Ammon's horn (tissue), 1 donor: ENCODE measurements at regions not wholly inside any gene's neighbourhood (a gene's known extent, or its start where the extent isn't known, plus 50 kb on each side); places are given as distances from the start of the nearest gene placed in this dataset.

Source experiments
- DNase-seq: peaks from one replicate; pipeline ENCODE4 v3.0.0-alpha.2; 2016; ENCODE audit warnings: low spot score

GRCh38 chr11:111194860-111195568, 50.5 kb upstream of the POU2AF2 start:
- no peak for DNase-seq

- DNase-seq: no peak
Observed at GRCh38 chr11:111193924-111194490, 51.5 kb upstream of the POU2AF2 start.

- DNase-seq: no peak
Observed at GRCh38 chr11:111189466-111189865, 56.1 kb upstream of the POU2AF2 start.

DNA sequence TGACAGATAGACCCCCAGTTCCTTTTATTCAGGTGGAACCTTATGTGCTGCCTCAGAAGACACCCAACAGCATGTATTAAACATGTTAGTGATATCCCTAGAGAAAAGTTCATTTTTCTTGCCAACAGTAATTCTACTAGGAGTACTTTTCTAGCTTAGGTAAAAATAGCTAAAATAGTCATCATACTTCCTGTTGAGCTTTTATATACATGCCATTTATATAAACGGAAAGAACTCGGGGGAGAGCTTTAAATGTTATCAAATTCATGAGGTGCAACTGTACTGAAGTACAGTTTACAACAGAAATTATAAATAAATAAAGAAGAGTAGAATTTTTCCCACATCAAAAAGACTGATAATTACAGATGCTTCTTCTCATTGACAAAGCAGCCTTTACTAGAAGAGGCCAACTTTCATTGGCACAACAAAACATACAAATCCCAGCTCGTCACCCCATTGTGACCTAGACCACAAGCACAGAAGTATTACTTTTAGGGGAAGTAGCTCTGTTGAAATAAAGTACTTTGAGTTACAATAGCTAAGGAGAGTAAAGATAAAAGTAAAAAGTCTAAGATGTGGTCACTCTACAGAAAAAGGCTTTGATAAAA, 59.1 kb upstream of the POU2AF2 start:
- no peak for DNase-seq

- DNase-seq: no peak
Observed at GRCh38 chr11:111185266-111185665, 60.3 kb upstream of the POU2AF2 start.

GRCh38 chr11:111183706-111184105, 61.8 kb upstream of the POU2AF2 start:
- DNase-seq: no peak

GRCh38 chr11:111179184-111179910, 66.2 kb upstream of the POU2AF2 start:
- no peak for DNase-seq

DNA sequence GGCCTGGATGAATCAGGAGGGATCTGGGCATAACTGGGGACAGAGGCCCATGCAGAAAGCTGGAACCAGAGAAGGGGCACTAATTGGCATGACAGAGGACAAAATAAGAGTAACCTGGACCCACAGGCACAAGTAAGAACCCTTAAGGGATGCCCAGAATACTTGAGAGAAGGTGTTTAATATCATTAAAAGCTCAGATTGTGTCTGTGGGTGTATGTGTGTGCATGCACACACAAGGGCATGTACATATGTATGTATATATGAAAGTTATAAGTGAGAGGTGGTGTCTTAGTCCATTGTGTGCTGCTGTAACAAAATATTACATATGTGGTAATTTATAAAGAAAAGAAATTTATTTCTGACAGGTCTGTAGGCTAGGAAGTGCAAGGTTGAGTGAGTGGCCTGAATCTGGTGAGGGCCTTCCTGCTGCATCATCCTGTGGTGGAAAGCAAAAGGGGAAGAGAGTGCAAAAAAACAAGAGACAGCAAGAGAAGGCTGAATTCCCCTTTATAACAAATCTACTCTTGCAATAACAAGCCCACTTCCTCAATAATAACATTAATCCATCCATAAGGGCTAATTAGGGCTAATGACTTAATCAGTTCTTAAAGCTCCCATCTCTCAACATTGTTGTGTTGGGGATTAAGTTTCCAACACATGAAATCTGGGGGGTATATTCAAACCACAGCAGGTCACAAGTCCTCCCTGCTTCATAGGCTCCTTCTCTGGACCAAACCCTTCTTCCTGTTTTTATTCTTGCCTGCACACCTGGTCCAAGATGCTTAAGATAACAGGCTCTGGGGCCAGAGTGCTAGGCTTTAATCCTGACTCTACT, 68.3 kb upstream of the POU2AF2 start:
- peak; percentile 5 for DNase-seq

DNA sequence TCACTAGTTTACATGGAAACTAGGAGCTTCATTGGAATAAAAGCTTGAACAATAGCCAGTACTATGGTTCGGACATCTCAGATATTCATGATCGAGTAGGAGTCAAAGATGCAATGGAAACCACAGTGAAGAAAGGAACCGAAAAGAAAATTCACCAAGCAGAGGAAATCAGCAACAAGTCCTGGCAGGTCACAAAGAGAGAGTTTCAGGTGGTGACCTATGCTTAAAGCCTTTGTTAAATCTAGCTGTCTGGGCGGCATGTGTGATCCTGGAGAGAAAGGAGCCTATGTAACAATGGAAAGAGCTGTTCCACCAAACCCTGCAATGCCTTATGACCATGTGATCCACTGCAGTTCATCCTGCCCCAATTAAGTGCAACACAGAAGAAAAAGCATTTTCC, 68.9 kb upstream of the POU2AF2 start:
- DNase-seq: no peak

- DNase-seq: no peak
Observed at GRCh38 chr11:111173221-111173620, 72.3 kb upstream of the POU2AF2 start.

DNA sequence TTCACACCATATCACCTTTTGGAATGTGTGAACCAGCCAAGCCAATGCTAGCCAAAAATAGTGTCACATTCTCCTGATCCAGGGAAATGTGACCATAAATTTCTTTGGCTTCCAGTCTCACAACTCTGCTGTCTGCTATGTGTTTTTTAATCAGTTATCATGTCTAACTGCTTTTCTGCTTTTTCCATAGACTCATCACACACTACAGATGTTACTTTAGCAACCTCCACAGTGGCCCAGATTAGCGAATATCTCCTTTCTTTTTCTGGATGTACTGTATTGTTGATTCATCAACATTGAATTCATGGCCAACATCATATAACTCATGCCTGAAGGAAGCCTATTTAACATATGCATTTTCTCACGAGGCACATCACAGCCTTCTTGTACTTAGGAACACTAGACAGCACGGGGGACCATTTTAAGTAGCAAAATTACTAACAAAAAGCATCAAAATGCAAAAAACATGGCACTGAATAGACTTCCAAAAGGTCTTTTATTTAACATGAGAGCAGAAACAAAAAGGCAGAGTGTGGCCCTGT, 73.1 kb upstream of the POU2AF2 start:
- DNase-seq: no peak

DNA sequence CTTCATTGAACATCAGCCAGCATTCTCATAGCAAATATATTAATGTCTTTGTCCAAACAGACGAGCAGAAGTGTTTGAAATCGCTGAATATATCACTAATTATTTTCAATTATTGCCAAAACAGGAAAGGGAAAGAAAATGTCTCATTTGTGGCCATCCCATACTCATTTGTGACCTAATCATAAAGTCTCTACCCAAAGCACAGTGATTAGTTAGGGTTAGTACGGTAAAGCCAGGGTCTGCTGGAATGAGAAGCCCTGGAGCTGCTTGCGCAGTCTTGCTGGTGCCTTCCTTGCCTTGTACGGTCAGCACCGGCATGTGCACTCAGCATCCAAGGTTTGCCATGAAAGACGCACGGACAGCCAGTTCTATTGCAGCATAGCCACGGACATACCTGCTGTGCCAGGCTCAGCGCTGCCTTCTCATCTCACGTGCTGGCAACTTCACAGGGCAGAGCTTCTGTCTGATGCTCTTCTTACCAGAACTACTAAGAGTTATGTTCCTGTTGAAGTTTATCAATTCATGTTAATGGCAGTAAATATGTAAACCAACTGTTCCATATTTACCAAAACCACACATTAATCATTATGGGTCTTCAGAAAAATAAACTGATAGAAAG, 74.7 kb upstream of the POU2AF2 start:
- no peak for DNase-seq

GRCh38 chr11:111169367-111169766, 76.2 kb upstream of the POU2AF2 start:
- DNase-seq: no peak

- DNase-seq: no peak
Observed at GRCh38 chr11:111168871-111169270, 76.7 kb upstream of the POU2AF2 start.

DNA sequence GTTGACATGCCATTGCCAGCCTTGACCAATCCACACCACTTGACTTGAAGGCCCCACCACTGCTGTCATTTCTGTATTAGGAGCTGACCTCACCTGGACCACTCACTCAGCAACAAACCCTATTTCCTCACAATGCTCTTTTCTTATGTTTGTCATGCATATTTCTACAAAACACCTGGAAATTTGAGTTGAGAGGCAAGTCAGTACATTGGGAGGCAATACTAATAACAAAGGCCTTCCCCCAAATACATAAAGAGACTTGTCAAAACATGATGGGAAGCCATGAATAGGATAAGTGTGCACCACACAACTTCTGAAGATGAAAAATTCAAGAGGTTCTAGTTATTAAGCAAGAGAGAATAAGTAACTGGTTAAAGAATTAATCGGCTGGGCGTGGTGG, 77.9 kb upstream of the POU2AF2 start:
- no peak for DNase-seq

DNA sequence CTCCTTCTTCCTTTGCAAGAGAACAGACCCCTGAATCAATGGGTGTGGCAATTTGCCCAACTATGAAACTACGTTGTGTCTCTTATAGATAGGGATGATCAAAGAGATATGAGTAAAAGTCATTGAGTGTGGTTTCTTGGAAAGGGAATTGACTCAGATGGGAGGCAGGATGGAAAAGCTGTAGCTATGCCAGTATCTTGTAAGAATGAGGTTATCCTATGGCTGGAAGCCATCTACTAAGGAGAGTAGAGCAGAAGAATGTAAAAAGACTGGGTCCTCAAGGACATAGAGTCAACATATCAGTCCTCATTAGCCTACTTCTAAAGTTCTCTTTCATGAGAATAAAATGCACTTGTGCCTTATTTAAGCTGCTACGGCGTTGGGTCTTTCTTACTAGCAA, 78.9 kb upstream of the POU2AF2 start:
- DNase-seq: no peak

DNA sequence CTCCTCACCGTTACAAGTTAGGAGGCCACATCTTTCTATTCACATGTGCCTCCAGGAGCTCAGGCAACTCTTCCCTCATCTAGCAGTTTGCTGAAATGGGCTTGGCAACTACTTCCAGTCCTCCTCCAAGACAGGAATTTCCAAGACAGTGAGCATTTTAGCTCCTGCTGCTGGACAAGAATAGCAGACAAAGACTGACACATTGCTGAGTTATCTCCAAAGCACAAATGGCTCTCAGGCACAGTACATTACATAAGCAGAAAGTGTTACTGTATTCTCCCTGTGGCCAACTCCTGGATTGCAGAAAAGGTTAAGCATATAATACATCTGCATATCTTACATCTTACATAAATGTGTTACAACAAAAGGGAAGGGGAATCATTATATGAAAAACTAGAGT, 83.2 kb upstream of the POU2AF2 start:
- no peak for DNase-seq

DNA sequence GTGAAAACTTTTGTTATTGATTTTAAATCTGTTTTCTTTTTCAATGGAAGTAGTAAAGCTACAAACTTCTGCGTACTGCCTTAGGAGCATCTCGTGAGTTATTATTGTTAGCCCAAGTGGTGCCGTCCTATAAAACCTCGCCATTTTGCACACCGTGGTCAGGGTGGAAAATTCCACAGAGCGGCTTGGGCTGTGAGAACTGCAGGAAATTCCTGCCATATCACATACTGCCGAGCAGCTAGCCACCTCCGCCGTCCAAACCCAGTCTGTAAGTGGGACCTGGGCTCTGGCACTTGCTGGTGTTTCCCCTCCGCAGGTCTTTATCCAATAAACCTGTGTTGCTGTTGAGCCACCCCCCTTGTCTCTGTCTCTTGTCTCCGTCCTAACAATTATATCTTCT, 88.0 kb upstream of the POU2AF2 start:
- DNase-seq: no peak

DNA sequence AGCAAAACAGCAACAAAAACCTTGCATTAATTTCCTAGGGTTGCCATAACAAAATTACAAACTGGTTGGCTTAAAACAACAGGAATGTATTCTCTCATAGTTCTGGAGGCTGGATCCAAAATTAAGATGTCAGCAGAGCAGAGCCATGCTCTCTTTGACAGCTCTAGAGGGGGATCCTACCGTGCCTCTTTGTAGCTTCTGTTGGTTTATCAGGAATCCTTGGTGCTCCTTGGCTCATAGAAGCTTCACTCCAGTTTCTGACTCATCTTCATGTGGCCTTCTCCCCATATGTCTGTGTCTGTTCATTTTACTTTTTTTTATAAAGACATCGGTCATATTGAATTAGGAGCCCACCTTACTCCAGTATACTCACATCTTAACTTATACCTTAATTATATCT, 90.5 kb upstream of the POU2AF2 start:
- DNase-seq: no peak

DNA sequence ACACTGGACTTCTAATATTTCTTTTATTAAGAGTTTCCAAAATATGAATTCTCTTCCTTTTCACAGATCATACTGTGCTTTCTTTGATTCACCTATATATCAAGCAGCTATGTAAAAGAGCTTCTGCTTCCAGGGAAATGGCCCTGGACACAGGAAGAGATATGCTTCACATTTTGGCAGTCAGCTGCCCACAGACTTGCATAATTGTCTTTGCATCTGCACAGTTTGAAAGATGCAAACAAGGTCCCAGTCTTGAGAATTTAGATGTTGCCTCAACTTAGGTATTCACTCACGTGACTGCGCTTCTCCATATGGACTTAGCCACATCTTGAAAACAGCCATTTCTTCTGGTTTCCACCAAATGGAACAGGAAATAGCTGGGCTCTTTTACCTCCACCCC, 92.3 kb upstream of the POU2AF2 start:
- DNase-seq: no peak

DNA sequence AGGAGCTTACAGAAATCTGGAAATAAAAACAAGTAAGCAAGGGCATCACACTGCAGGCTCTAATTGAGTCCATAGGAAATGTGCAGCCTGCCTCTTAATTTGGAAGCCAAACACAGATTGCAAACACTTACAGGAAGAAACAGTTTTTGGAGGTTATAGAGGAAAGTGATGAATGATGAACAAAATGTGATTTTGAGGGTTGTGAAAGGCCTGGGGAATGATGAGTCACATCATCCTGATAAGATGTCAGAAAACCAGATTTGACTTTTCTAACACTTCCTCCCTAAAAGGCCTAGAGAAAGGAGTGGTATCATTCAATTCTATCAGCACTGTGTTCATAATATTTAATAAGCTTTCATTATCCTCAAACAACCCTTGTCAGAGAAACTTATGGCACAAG, 96.6 kb upstream of the POU2AF2 start:
- DNase-seq: no peak
